Fibroblast of skin of right biceps (primary cell): ENCODE measurements at regions not wholly inside any gene's neighbourhood (a gene's known extent, or its start where the extent isn't known, plus 50 kb on each side); places are given as distances from the start of the nearest gene placed in this dataset.
"Not testable (repeated sequence)": the region's sequence is repeated elsewhere in the genome, so short reads cannot be mapped to it uniquely, and the experiment has no call there.

Experiments used
- DNase-seq: peaks from one replicate; pipeline ENCODE4 v3.0.0-alpha.2; 2013

DNA sequence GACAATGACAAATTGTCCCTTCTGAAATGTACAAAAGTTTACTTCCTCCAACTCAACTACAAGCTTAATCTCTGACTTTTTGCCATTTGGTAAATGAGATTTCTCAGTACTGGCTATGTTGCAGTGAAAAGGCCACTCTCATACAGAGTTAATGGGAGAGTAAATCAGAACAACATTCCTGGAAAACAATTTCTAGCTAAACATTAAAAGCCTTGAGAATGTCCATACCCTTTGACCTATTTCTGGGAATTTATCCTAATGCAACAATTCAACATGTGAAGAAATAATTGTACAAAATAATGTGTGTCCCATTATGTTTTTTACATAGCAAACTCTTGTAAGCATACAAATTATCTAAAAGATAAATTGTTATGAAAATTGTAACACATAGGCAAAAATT, 56.3 kb upstream of the SPEF2 start:
- no peak for DNase-seq

DNA sequence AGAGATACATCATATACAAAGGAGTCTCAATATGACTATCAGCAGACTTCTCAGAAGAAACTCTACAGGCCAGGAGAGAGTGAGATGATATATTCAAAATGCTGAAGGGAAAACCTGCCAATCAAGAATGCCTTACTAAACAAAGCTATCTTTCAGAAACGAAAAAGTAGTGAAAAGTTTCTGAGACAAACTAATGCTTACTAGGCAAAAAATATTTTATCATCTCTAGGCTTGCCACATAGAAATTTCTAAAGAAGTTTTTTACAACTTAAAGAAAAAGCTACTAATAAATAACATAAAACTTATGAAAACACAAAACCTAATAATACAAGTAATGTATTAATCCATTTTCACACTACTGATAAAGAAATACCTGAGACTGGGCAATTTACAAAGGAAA, 59.9 kb upstream of the SPEF2 start:
- no peak for DNase-seq

DNA sequence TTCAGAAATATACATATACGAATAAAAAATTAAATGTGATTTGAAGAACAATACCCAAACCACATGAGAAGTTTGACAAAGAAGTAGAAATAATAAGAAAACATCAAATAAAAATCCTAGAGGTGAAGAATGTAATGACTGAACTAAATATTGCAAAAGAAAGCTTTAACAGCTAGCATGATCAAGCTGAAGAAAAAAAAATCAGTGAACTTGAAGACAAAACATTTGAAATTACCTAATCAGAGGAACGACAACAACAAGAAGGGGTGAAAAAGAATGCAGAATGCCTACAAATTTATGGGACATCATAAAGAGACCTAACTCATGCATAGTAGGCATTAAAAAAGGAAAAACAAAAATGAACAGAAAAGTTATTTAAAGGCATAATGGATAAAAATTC, 60.5 kb upstream of the SPEF2 start:
- no peak for DNase-seq

DNA sequence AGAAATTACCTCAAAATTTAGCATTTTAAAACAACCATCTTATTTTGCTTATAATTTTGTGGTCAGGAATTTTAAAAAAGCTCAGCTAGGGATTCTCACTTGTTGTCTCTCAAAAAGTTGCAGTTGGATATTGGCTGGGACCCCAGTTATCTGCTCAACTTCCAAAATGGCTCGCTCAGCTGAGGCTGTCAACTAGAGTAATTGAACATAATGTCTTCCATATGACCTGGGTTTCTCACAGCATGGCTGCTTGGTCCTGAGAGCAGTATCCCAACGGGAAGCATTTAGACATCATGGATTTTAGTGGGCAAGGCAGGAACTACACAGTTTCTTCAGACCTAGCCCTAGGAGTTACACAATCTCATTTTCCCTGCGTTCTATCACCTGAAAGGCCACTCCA, 63.6 kb upstream of the SPEF2 start:
- DNase-seq: no peak

DNA sequence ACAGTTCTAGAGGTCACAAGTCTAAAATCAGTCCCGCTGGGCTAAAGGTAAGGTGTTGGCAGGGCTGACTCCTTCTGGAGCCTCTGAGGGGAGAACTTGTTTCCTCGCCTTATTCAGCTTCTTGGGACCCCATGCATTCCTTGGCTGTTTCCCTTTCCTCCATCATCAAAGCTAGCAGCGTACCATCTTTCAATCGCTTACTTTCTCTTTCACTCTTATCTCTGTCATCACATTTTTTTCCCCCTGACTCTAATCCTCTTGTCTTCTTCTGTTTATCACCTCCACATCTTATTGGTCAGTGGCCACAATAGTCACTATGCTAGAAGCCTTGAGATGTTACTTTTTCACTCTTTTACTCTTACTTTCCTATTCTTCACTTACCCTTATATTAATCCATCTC, 72.5 kb upstream of the SPEF2 start:
- DNase-seq: no peak

DNA sequence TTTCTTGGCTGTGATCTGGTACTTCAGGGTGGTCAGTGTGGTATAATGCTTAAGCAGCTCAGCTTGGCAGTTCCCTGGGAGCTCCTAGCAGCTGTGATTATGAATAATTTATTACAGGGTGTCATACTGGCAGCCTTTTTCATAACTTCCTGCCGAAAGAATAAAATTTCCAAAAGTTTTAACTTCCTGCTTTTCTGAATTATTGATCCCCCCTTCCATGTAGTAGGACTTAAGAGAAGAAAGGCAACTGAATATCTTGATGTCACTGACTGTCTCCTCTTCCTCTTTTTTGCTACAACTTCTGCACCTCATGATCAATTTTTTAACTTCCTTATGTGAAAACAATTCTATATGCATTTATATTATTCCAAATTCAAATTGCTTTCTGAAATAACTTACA, 74.3 kb upstream of the SPEF2 start:
- no peak for DNase-seq

DNA sequence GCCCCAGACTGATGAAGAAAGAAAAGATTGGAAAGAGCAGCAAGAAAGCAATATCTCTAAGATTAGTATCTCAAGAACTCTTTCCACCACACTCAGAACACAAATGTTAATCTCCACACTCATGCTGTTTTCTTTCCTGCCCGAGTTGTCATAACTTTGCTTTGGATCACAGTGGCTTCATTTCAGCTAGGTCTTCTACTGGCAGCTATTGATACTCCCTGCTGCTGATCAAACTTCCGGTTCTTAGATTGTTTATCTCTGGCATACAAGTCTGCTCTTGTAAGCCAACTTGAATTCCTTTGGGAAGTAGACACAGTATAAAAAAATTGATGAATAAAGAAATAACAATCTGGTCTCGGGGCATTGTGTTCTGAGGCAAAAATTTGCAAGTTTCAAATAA, 77.7 kb upstream of the SPEF2 start:
- DNase-seq: no peak

DNA sequence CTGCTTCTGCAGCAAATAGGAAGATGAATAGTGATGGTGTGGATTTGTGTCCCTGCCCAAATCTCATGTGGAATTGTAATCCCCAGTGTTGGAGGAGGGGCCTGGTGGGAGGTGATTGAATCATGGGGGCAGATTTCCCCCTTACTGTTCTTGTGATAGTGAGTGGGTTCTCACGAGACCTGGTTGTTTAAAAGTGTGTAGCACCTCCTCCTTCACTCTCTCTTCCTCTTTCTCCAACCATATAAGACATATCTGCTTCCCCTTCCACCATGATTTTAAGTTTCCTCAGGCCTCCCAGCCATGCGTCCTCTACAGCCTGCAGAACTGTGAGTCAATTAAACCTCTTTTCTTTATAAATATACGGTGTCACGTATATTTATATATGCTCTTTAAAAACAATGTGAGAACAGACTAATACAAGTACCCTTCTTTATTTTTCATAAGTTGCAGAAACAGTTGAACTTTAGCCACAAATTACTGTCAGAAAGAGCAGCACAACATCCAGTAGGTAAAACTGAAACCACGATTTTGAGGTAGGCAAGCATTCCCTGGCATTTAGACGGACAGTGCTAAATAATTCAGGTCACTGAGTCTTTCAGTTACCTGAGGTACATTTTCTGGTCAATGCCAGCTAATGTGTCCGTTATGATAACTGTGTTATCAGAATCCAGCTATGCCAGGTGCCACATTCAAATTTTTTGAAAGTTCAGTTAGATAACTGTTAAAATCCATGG, 79.3 kb upstream of the SPEF2 start:
- no peak for DNase-seq

DNA sequence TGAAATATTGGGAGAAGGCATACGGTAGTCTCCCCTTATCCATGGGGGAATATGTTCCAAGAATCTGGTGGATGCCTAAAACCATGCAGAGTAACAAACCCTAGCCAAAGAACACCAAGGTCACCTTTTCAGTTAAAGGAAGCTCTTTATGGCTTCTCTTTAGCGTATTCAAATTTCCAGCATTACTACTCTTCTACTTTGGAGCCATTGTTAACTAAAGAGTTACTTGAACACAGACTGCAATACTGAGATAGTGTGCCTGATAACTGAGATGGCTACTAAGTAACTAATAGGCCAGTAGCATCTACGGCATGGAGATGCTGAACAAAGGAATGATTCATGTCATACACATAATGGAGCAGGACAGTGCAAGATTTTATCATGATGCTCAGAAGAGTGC, 84.5 kb upstream of the SPEF2 start:
- no peak for DNase-seq

DNA sequence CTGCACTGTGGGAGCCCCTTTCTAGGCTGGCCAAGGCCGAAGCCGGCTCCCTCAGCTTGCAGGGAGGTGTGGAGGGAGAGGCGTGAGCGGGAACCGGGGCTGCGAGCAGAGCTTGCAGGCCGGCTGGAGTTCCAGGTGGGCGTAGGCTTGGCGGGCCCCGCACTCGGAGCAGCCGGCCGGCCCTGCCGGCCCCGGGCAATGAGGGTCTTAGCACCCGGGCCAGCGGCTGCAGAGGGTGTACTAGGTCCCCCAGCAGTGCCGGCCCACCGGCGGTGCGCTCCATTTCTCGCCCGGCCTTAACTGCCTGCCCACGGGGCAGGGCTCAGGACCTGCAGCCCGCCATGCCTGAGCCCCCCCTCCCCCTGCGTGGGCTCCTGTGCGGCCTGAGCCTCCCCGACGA, 86.1 kb upstream of the SPEF2 start:
- not testable (repeated sequence) for DNase-seq

DNA sequence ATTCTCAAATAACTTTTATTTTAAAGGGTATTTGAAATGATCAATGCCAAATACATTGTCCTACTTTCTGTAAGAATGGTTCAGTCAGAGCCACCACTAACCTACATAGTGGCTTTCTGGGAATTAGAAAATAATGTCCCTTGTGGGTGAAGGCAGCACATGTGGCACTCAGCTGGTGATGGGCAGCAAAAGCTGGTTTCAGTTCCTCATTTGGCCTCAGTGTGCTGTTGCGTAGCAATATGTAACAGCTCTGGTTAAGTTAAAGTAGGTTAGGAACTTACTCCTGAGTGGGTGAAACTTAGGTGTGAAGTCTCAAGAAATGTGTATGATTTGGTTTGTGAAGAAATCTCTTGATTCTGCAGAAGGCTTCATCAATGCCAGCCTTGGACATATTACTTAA, 99.6 kb upstream of the SPEF2 start:
- no peak for DNase-seq

DNA sequence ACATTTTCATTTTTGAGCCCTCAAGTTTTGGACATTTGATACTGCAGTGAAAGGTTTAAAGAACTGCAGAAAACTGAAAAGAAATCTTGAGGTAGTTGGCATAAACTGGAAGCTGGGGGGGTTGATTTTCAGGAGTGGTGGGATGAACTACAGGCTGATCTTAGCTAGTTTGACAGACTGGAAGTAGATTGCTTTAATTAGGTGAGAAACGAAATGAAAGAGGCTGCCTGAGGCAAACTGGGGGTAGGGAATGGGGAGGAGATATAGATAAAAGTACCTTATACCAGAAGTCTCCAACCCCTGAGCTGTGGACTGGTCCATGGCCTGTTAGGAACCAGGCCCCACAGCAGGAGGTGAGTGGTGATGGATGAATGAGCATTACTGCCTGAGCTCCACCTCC, 101.4 kb upstream of the SPEF2 start:
- DNase-seq: no peak

DNA sequence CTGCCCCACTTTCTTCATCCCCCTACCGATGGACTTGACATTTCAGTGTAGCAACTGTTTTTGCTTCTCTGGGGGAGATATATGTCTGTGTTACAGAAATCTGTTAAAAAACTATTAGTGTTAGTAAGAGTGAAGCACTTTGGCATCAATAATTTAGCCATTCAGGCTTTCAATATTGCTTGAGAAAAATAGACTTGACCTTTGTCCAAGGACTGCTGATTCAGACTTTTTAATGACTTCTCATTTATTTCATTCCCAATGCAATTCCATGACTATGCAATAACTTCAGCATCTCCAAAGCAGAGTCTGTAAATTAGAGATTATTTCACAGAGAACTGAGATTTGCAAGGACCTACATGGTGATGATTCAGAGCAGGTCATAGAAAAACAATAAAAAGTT, 104.1 kb upstream of the SPEF2 start:
- DNase-seq: no peak

DNA sequence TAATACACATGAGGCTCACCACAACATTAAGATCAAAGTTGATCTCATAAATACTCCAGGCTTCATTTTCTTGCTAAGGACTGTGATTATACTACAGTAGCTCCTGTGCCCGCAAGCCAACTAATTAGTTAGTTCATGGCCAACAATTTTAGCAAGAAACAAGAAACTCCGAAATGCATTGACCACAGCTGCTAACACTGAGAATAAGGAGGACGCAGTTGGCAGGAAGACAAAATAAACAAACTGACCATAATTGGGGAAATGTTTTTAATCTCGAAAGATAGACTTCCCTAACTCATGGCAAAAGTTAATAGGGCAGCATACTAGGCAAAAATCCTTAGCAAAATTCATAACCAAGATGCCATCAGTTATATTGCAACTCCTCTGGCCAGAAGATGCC, 115.5 kb upstream of the SPEF2 start:
- DNase-seq: no peak

DNA sequence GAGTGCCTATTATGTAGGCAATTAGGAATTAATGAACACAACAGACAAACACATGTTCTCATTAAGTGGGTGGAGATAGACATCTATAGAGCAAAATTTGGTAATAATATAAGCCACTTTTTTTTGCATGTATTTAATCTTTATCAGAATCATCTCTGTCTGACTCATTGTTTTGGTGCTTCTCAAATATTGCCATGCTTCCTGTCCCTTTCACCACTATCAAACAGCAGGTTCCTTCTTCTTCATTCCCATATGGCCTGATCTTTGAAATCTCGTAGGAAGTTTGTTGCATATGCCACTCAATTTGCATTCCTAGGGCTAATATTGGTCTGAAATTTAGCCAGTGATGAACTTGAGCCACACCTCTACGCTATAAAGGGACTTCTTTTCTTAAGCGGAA, 128.9 kb upstream of the SPEF2 start:
- DNase-seq: no peak

DNA sequence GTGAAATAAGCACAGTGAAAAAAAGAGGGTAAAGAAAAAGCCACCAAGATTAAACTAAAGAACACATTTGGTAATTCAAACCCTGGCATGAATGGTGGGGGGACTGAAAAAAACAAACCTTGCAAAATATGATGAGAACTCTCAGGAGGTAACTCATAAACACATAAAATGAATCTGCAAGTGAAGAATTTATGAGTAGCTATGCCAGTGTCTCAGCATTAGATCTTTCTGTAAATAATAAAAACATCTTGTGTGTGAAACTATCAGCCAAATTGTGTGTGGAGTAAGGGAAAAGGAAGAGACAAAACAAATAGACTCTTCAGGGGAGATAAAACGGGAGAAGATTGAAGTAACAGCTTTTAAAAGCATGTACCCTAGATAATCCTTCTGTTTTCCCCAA, 129.6 kb upstream of the SPEF2 start:
- no peak for DNase-seq

DNA sequence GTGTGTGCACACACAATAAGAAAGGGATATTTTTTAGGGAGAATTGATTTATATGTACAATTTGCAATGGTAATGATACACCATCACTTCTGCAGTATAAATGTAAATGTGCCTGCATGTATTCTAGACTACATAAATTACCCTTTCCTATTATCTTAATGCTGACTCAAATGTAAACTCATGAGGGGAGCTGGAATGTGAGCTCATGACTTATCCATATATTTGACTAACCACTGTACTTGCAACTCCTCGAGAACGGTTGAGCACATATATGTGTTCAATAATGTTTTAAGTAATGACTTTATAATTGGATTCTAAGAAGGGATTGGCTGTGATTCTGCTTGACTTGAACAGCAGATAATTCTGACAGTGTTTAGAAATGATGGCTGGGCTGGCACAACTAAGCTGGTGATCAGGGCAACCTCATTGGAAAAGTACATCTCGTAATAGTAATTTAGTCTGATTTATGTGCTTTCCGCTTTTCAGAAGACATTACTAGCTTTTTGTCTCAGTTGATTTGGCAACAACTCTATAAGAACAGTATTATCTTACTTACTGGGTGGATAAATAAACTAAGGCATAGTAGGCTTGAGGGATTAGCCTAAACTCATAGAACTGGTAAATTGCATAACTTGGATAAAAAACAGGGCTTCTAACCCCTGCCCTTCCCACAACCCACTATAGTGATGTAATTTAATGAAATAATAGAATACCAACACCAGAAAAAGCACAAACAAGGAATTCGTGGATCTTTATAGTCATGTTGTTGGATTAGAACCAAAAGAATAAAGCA, 130.2 kb upstream of the SPEF2 start:
- no peak for DNase-seq

DNA sequence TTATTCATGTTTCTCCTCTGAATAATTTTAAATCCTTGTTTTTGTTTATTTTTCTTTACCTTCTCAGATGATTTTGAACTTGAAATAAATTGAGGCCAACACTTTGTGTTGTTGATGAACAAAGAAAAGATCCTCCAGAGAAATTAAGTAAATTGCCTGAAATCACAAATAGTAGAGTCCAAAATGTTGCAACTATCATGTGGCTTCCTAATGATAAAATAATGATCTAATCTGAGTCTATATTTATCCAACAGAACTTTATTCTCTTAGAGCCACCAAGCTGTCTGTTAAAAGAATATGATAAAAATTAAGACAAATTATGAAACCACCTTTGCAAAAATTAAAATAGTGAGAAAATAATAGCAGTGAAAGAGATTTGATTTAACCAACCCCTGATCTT, 132.2 kb upstream of the SPEF2 start:
- DNase-seq: no peak

DNA sequence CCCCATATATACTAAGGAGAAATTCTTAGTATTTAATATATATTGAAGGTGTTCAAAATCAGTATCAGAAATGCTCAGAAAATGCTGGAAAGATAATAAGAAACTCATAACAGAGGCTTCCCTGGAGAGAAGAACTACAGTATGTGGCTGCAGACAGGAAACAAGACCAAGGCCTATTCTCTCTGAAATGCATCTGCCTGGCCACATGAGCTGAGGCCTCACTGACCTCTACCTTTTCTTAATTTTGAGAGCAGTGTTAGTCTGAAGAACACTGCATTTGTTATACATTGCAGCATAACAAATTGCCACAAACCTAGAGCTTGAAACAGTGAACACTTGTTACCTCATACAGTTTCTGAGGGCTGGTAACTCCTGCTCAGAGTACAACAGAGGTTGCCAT, 133.4 kb upstream of the SPEF2 start:
- DNase-seq: no peak

DNA sequence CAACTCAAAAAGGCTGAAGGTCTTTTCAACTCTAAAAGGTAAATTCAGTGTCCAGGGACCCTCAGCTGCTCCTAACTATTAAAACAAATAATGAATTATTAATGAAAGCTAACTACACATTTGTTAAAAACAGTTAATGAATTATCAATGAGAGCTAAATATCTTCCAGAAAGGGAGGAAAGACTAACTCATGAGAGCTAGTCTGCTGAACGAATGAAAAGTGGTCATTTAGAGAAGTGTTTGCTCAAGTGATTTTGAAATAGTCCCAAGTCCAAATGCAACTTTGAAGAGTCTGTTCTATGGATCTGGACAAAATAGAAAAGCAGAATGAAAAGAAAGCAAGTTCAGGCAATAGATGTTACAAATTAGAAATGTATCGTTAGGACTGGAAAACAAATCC, 133.9 kb upstream of the SPEF2 start:
- no peak for DNase-seq

DNA sequence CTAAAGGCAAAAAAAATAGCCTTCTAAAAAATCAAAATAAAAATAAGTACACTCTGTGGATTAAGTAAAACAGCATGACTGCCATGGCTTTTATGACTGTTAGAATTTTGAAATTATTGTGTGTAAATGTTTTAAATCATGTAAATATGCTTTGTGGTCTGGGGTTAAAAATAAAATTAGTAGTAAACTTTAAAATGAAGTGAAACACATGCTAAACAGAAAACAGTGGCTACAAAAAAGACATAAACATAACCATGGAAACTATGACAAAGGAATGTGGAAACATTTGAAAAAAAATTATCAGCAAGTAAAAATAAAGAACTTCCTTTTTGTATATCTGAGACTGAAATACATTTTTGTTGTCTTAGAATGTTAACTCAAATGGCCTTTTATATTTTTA, 134.5 kb upstream of the SPEF2 start:
- no peak for DNase-seq

DNA sequence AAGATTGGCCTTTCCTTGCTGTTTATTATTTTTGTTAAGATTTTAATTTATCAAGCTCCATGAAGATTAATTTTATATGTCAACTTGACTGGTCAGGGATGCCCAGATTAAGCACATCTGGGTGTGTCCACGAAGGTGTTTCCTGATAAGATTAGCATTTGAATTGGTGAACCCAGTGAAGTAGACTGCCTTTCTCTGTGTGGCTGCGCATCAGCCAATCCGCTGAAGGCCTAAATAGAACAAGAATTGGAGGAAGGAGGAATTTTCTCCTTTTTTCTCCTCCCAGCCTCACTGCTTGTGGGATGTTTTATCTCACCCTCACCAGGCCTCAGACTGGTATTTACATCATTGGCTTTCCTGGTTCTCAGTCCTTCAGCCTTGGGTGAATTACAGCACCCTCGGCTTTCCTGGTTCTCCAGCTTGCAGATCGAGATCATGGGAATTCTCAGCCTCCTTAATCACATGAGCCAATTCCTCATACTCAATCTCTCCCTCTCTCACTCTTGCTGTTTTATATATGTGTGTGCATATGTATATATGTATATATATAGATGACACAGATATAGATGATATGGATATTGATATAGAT, 135.4 kb upstream of the SPEF2 start:
- no peak for DNase-seq

DNA sequence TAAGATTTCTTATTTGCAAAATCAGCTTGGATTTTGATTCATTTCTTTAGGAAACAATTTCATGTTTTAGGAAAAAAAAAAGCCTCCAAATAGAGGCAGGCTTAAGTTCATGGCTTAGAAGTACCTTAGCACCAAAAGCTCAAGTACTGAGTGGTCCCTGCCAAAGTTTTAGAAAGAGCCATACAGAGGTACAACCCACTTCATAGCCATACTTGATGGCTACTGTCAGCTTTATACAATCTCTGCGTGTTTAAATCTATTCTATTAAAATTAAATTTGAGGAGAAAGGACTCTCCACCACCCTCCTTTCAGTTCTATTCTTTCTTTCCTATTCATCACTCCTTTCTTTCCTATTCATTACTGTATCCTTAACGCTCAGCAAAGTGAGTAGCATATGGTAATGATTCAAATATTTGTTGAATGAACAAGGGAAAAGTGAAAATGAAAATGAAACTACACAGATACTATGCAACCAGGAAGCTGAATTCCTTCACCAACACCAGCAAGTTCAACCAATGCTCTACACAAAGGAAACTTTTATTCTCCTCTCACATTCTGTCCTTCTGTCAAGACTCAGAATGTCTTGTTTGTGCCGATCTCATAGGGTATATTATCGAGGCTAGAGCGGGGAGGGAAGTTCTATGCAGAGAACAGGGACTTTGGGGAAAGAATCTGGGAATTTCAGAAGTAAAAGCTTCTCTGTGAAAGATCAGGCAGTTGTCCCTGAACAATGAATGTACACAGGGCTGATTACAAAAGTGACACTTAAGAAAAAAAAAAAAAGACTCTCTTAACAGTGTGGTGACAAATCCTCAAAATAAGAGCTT, 138.6 kb upstream of the SPEF2 start:
- peak; percentile 55 for DNase-seq

DNA sequence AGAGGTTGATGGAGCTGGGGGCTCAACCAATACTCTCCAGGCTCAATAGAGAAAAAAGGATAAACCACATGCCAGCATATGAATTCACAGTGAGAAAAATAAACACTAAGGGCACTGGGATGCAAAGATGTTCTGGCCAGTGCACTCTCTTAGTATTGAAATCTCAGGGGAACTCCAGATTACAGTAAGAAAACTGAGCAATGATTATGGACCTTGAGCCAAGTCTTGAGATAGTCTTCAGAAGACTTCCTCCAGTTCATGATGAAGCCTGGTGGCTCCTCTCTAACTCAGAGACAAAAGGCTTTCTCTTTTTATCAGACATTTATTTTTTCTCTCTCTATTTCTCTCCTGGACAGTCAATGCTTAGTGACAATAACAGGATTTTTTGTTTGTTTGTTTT, 139.8 kb upstream of the SPEF2 start:
- DNase-seq: no peak
